Stimulated activated naive CD8-positive, alpha-beta T cell treated with anti-CD3 and anti-CD28 coated beads, Interleukin-15, Interleukin-2, amounts not matched to agents 100 ng/mL and 50 ng/mL, for 24 hours (primary cell): ENCODE measurements at regions not wholly inside any gene's neighbourhood (a gene's known extent, or its start where the extent isn't known, plus 50 kb on each side); places are given as distances from the start of the nearest gene placed in this dataset.

Source experiments
- H3K27ac Mint-ChIP-seq: one replicate; pipeline ENCODE4 v1.8.0; 2021; ENCODE audit warnings: mild to moderate bottlenecking, mixed read lengths
- H3K27me3 Mint-ChIP-seq: one replicate; pipeline ENCODE4 v1.8.0; 2021; ENCODE audit warnings: mixed read lengths
- H3K36me3 Mint-ChIP-seq: one replicate; pipeline ENCODE4 v1.8.0; 2021; ENCODE audit warnings: low read depth, mixed read lengths
- H3K4me1 Mint-ChIP-seq: one replicate; pipeline ENCODE4 v1.8.0; 2021; ENCODE audit warnings: low read depth, mixed read lengths
- H3K4me3 Mint-ChIP-seq: one replicate; pipeline ENCODE4 v1.8.0; 2021; ENCODE audit warnings: mild to moderate bottlenecking, mixed read lengths
- H3K9me3 Mint-ChIP-seq: one replicate; pipeline ENCODE4 v1.8.0; 2021; ENCODE audit warnings: mixed read lengths

- Mint-ChIP-seq H3K9me3 (no peaks in the 10 kb centered on the region), H3K4me3 (no peak overlapping the region), H3K27me3 (peaks cover 8% of the 10 kb centered on the region), H3K4me1 (no peaks in the 10 kb centered on the region), H3K27ac (no peak overlapping the region), H3K36me3 (no peaks in the 10 kb centered on the region)
Observed at GRCh38 chr13:109924376-109924775, 138.0 kb upstream of the IRS2 start.

- Mint-ChIP-seq H3K27me3 (peaks cover 8% of the 10 kb centered on the region), H3K9me3 (no peaks in the 10 kb centered on the region), H3K4me1 (no peaks in the 10 kb centered on the region), H3K27ac (no peak overlapping the region), H3K4me3 (no peak overlapping the region), H3K36me3 (no peaks in the 10 kb centered on the region)
Observed at GRCh38 chr13:109922518-109922917, 136.1 kb upstream of the IRS2 start.

- no peak overlapping the region for H3K4me3 Mint-ChIP-seq
- peaks cover 5% of the 10 kb centered on the region for H3K27me3 Mint-ChIP-seq
- no peaks in the 10 kb centered on the region for H3K4me1 Mint-ChIP-seq
- H3K27ac Mint-ChIP-seq = no peak overlapping the region
- no peaks in the 10 kb centered on the region for H3K9me3 Mint-ChIP-seq
- no peaks in the 10 kb centered on the region for H3K36me3 Mint-ChIP-seq
Observed at GRCh38 chr13:109919715-109920375, 133.5 kb upstream of the IRS2 start.

- no peaks in the 10 kb centered on the region for H3K36me3 Mint-ChIP-seq
Observed at GRCh38 chr13:109918179-109918711, 131.9 kb upstream of the IRS2 start.

GRCh38 chr13:109917422-109917821 lies 131.0 kb upstream of the IRS2 start:
- Mint-ChIP-seq H3K9me3 (no peaks in the 10 kb centered on the region), H3K4me1 (no peaks in the 10 kb centered on the region), H3K27me3 (peaks cover 5% of the 10 kb centered on the region), H3K27ac (no peak overlapping the region), H3K36me3 (no peaks in the 10 kb centered on the region), H3K4me3 (no peak overlapping the region)

More at GRCh38 chr13:109918179-109918711, 131.9 kb upstream of the IRS2 start:
- H3K4me3 Mint-ChIP-seq = no peak overlapping the region
- H3K9me3 Mint-ChIP-seq = no peaks in the 10 kb centered on the region
- H3K4me1 Mint-ChIP-seq = no peaks in the 10 kb centered on the region
- H3K27me3 Mint-ChIP-seq = peaks cover 5% of the 10 kb centered on the region
- H3K27ac Mint-ChIP-seq = no peak overlapping the region

GRCh38 chr13:109913936-109914510 lies 127.6 kb upstream of the IRS2 start:
- peaks cover 5% of the 10 kb centered on the region for H3K27me3 Mint-ChIP-seq
- no peaks in the 10 kb centered on the region for H3K36me3 Mint-ChIP-seq
- H3K9me3 Mint-ChIP-seq = no peaks in the 10 kb centered on the region
- H3K27ac Mint-ChIP-seq = no peak overlapping the region
- no peaks in the 10 kb centered on the region for H3K4me1 Mint-ChIP-seq
- no peak overlapping the region for H3K4me3 Mint-ChIP-seq

- Mint-ChIP-seq H3K27ac (no peak overlapping the region), H3K4me1 (no peaks in the 10 kb centered on the region), H3K36me3 (no peaks in the 10 kb centered on the region), H3K27me3 (peaks cover 7% of the 10 kb centered on the region), H3K4me3 (no peak overlapping the region), H3K9me3 (no peaks in the 10 kb centered on the region)
Observed at GRCh38 chr13:109913186-109913585, 126.8 kb upstream of the IRS2 start.

- H3K27me3 Mint-ChIP-seq = peaks cover 15% of the 10 kb centered on the region
- H3K9me3 Mint-ChIP-seq = no peaks in the 10 kb centered on the region
- H3K4me1 Mint-ChIP-seq = no peaks in the 10 kb centered on the region
- H3K4me3 Mint-ChIP-seq = no peak overlapping the region
- no peak overlapping the region for H3K27ac Mint-ChIP-seq
- H3K36me3 Mint-ChIP-seq = no peaks in the 10 kb centered on the region
Observed at GRCh38 chr13:109910194-109910593, 123.8 kb upstream of the IRS2 start.

GRCh38 chr13:109906976-109907375 lies 120.6 kb upstream of the IRS2 start:
- Mint-ChIP-seq H3K9me3 (no peaks in the 10 kb centered on the region), H3K4me3 (no peak overlapping the region), H3K27ac (no peak overlapping the region), H3K4me1 (no peaks in the 10 kb centered on the region), H3K27me3 (peaks cover 15% of the 10 kb centered on the region), H3K36me3 (no peaks in the 10 kb centered on the region)

- no peak overlapping the region for H3K27ac Mint-ChIP-seq
- no peak overlapping the region for H3K4me3 Mint-ChIP-seq
- H3K27me3 Mint-ChIP-seq = peaks cover 23% of the 10 kb centered on the region
- H3K4me1 Mint-ChIP-seq = no peaks in the 10 kb centered on the region
- no peaks in the 10 kb centered on the region for H3K9me3 Mint-ChIP-seq
- H3K36me3 Mint-ChIP-seq = no peaks in the 10 kb centered on the region
Observed at GRCh38 chr13:109904218-109904617, 117.8 kb upstream of the IRS2 start.

GRCh38 chr13:109900741-109901140 lies 114.4 kb upstream of the IRS2 start:
- H3K27ac Mint-ChIP-seq = no peak overlapping the region
- H3K4me3 Mint-ChIP-seq = no peak overlapping the region
- no peaks in the 10 kb centered on the region for H3K9me3 Mint-ChIP-seq
- H3K36me3 Mint-ChIP-seq = no peaks in the 10 kb centered on the region
- H3K4me1 Mint-ChIP-seq = no peaks in the 10 kb centered on the region
- peaks cover 16% of the 10 kb centered on the region for H3K27me3 Mint-ChIP-seq

- Mint-ChIP-seq H3K36me3 (no peaks in the 10 kb centered on the region), H3K9me3 (no peaks in the 10 kb centered on the region), H3K4me1 (no peaks in the 10 kb centered on the region), H3K27ac (no peak overlapping the region), H3K4me3 (no peak overlapping the region), H3K27me3 (peaks cover 16% of the 10 kb centered on the region)
Observed at GRCh38 chr13:109900320-109900719, 113.9 kb upstream of the IRS2 start.

- Mint-ChIP-seq H3K4me3 (no peak overlapping the region), H3K9me3 (no peaks in the 10 kb centered on the region), H3K4me1 (no peaks in the 10 kb centered on the region), H3K27me3 (peaks cover 16% of the 10 kb centered on the region), H3K27ac (no peak overlapping the region), H3K36me3 (no peaks in the 10 kb centered on the region)
Observed at GRCh38 chr13:109899748-109900147, 113.4 kb upstream of the IRS2 start.

GRCh38 chr13:109899316-109899715 lies 112.9 kb upstream of the IRS2 start:
- Mint-ChIP-seq H3K4me1 (no peaks in the 10 kb centered on the region), H3K27ac (no peak overlapping the region), H3K4me3 (no peak overlapping the region), H3K36me3 (no peaks in the 10 kb centered on the region), H3K9me3 (no peaks in the 10 kb centered on the region), H3K27me3 (peaks cover 16% of the 10 kb centered on the region)

GRCh38 chr13:109897988-109898624 lies 111.7 kb upstream of the IRS2 start:
- Mint-ChIP-seq H3K27ac (no peak overlapping the region), H3K4me1 (no peaks in the 10 kb centered on the region), H3K9me3 (no peaks in the 10 kb centered on the region), H3K4me3 (no peak overlapping the region), H3K36me3 (no peaks in the 10 kb centered on the region), H3K27me3 (peaks cover 16% of the 10 kb centered on the region)
